OCI-LY1 (cell line): ENCODE measurements at regions not wholly inside any gene's neighbourhood (a gene's known extent, or its start where the extent isn't known, plus 50 kb on each side); places are given as distances from the start of the nearest gene placed in this dataset.

Experiments
- H2AFZ ChIP-seq: fragments of 200-600 bp; sonication (generic), shearing (Covaris generic); 2 replicates; pipeline ENCODE4 v1.6.0; 2014; ENCODE audit warnings: antibody characterized with exemption, mild to moderate bottlenecking, low read length
- H3F3A ChIP-seq: fragments of 200-600 bp; sonication (generic), shearing (Covaris generic); 2 replicates; pipeline ENCODE4 v1.6.0; 2014; ENCODE audit warnings: mild to moderate bottlenecking, antibody characterized with exemption, low read length, moderate library complexity; ENCODE audit not compliant: insufficient read depth
- H3K27ac ChIP-seq: fragments of 200-600 bp; sonication (generic); 2 replicates; pipeline ENCODE4 v1.5.1; 2014; ENCODE audit warnings: low read length, mixed run types, mild to moderate bottlenecking, low read depth; ENCODE audit not compliant: poor library complexity, severe bottlenecking
- H3K27me3 ChIP-seq: fragments of 200-600 bp; sonication (generic); 2 replicates; pipeline ENCODE4 v1.6.0; 2014; ENCODE audit warnings: antibody characterized with exemption, mild to moderate bottlenecking, low read length, moderate library complexity; ENCODE audit not compliant: insufficient read depth
- H3K36me3 ChIP-seq: fragments of 200-600 bp; sonication (generic); 2 replicates; pipeline ENCODE4 v1.6.1; 2014; ENCODE audit warnings: mild to moderate bottlenecking, antibody characterized with exemption, low read length, moderate library complexity, mixed read lengths; ENCODE audit not compliant: insufficient read depth
- H3K4me1 ChIP-seq: fragments of 200-600 bp; sonication (generic); 2 replicates; pipeline ENCODE4 v1.5.1; 2014; ENCODE audit warnings: mild to moderate bottlenecking, low read length, moderate library complexity; ENCODE audit not compliant: insufficient read depth, severe bottlenecking
- H3K4me2 ChIP-seq: fragments of 200-600 bp; sonication (generic), shearing (Covaris generic); 2 replicates; pipeline ENCODE4 v1.6.1; 2014; ENCODE audit warnings: low read length
- H3K4me3 ChIP-seq: fragments of 200-600 bp; sonication (generic); 2 replicates; pipeline ENCODE4 v1.5.1; 2014; ENCODE audit warnings: low read length, low read depth, mild to moderate bottlenecking, mixed read lengths; ENCODE audit not compliant: poor library complexity, severe bottlenecking
- H3K79me2 ChIP-seq: fragments of 200-600 bp; shearing (Covaris generic); 2 replicates; pipeline ENCODE4 v1.6.1; 2016; ENCODE audit warnings: mixed run types, low read length, mixed read lengths; ENCODE audit not compliant: insufficient read depth
- H3K9ac ChIP-seq: fragments of 200-600 bp; sonication (generic), shearing (Covaris generic); 2 replicates; pipeline ENCODE4 v1.6.1; 2014; ENCODE audit warnings: mild to moderate bottlenecking, low read length, mixed read lengths
- H3K9me2 ChIP-seq: fragments of 200-600 bp; sonication (generic), shearing (Covaris generic); 2 replicates; pipeline ENCODE4 v1.6.1; 2014; ENCODE audit warnings: low read depth, mild to moderate bottlenecking, low read length, mixed read lengths
- H3K9me3 ChIP-seq: fragments of 200-600 bp; shearing (Covaris generic); 2 replicates; pipeline ENCODE4 v1.6.1; 2014; ENCODE audit warnings: low read length, mixed read lengths
- H4K20me1 ChIP-seq: fragments of 200-600 bp; sonication (generic), shearing (Covaris generic); 2 replicates; pipeline ENCODE4 v1.6.0; 2016; ENCODE audit warnings: mild to moderate bottlenecking, low read length; ENCODE audit not compliant: insufficient read depth
- CTCF ChIP-seq: fragments of 200-600 bp; sonication (generic), shearing (Covaris generic); IDR thresholded peaks from 2 replicates; pipeline ENCODE4 v1.5.1; 2017; ENCODE audit warnings: mild to moderate bottlenecking, antibody characterized with exemption, low read length, moderate library complexity, mixed read lengths
- EZH2 ChIP-seq: fragments of 200-600 bp; sonication (generic), shearing (Covaris generic); IDR thresholded peaks from 2 replicates; pipeline ENCODE4 v1.8.0; 2017; ENCODE audit warnings: borderline replicate concordance, mixed run types, mild to moderate bottlenecking, antibody characterized with exemption, low read length, moderate library complexity, mixed read lengths

- Histone ChIP-seq H3K4me1 (no peaks in the 10 kb centered on the region), H4K20me1 (no peaks in the 10 kb centered on the region), H3K79me2 (no peaks in the 10 kb centered on the region), H3F3A (no peaks in the 10 kb centered on the region), H3K9me2 (no peaks in the 10 kb centered on the region), H3K27ac (no peak overlapping the region), H3K9ac (no peak overlapping the region), H3K27me3 (no peaks in the 10 kb centered on the region), H3K36me3 (no peaks in the 10 kb centered on the region), H3K4me2 (no peak overlapping the region), H2AFZ (no peak overlapping the region), H3K4me3 (no peak overlapping the region), H3K9me3 (no peaks in the 10 kb centered on the region)
- no peak for TF ChIP-seq EZH2
- no peak for TF ChIP-seq CTCF
Measured at GRCh38 chr17:13989138-13989537, 80.2 kb upstream of the COX10 start.

GRCh38 chr17:13993106-13993505, 76.2 kb upstream of the COX10 start:
- Histone ChIP-seq H2AFZ (no peak overlapping the region), H3K9ac (no peak overlapping the region), H3K9me2 (no peaks in the 10 kb centered on the region), H3K4me2 (no peak overlapping the region), H3K4me3 (no peak overlapping the region), H3K79me2 (no peaks in the 10 kb centered on the region), H3K27me3 (no peaks in the 10 kb centered on the region), H3K4me1 (no peaks in the 10 kb centered on the region), H4K20me1 (no peaks in the 10 kb centered on the region), H3F3A (no peaks in the 10 kb centered on the region), H3K9me3 (no peaks in the 10 kb centered on the region), H3K36me3 (no peaks in the 10 kb centered on the region), H3K27ac (no peak overlapping the region)
- TF ChIP-seq EZH2 (no peak), CTCF (no peak)

- no peak overlapping the region for H3K27ac ChIP-seq
- no peaks in the 10 kb centered on the region for H3K79me2 ChIP-seq
- no peak overlapping the region for H2AFZ ChIP-seq
- H3K9me2 ChIP-seq = no peaks in the 10 kb centered on the region
- no peaks in the 10 kb centered on the region for H3F3A ChIP-seq
- TF ChIP-seq EZH2 (no peak), CTCF (no peak)
- H3K36me3 ChIP-seq = no peaks in the 10 kb centered on the region
- H4K20me1 ChIP-seq = no peaks in the 10 kb centered on the region
- no peaks in the 10 kb centered on the region for H3K27me3 ChIP-seq
- H3K9ac ChIP-seq = no peak overlapping the region
- H3K4me1 ChIP-seq = no peaks in the 10 kb centered on the region
- H3K4me2 ChIP-seq = no peak overlapping the region
- no peaks in the 10 kb centered on the region for H3K9me3 ChIP-seq
- no peak overlapping the region for H3K4me3 ChIP-seq
Measured at GRCh38 chr17:13994050-13994449, 75.3 kb upstream of the COX10 start.
